H1 (cell line): ENCODE measurements at regions not wholly inside any gene's neighbourhood (a gene's known extent, or its start where the extent isn't known, plus 50 kb on each side); places are given as distances from the start of the nearest gene placed in this dataset.

ENCODE experiments used
- CTCF ChIA-PET: fragments of 300-600 bp; sonication (Branson Sonifier 250); formaldehyde crosslinking; loops from one replicate; lab custom pipeline; 2021; ENCODE audit not compliant: partially characterized antibody; lab: Charles Lee
- POLR2A ChIA-PET: fragments of 300-600 bp; sonication (Branson Sonifier 250); formaldehyde crosslinking; loops from one replicate; lab custom pipeline; 2021; ENCODE audit warnings: inconsistent platforms; ENCODE audit not compliant: partially characterized antibody; lab: Charles Lee
- DNase-seq, 2 experiments: peaks; one replicate each; pipeline versions ENCODE4 v3.0.0 to v3.0.0-alpha.2; 2010 to 2022; ENCODE audit warnings: low spot score in 2 of 2, low read depth in 1 of 2, mixed read lengths in 1 of 2
- FAIRE-seq: peaks from 2 replicates; lab custom pipeline; 2011; peaks lifted over from hg19 to GRCh38; lab: Jason Lieb, UNC
- H2AFZ ChIP-seq: 2 replicates; pipeline ENCODE4 v1.8.1; 2012; ENCODE audit warnings: low read length, inconsistent platforms
- H2AK5ac ChIP-seq: 2 replicates; pipeline ENCODE4 v1.6.1; 2013; ENCODE audit warnings: low read depth, low read length
- H2BK120ac ChIP-seq: replicated peaks from 2 replicates; pipeline ENCODE3; 2013; ENCODE audit warnings: low read depth, low read length, inconsistent platforms
- H2BK12ac ChIP-seq: 2 replicates; pipeline ENCODE4 v1.6.1; 2013; ENCODE audit warnings: low read depth, low read length
- H2BK15ac ChIP-seq: 2 replicates; pipeline ENCODE4 v1.6.1; 2013; ENCODE audit warnings: low read length
- H2BK20ac ChIP-seq: 2 replicates; pipeline ENCODE4 v1.6.1; 2013; ENCODE audit warnings: low read length
- H2BK5ac ChIP-seq: 2 replicates; pipeline ENCODE4 v1.6.1; 2013; ENCODE audit warnings: low read depth, low read length
- H3K14ac ChIP-seq: 2 replicates; pipeline ENCODE4 v1.6.1; 2013; ENCODE audit warnings: inconsistent platforms; ENCODE audit not compliant: insufficient read length
- H3K18ac ChIP-seq: 2 replicates; pipeline ENCODE4 v1.6.1; 2013; ENCODE audit warnings: low read length; ENCODE audit errors: extremely low read depth
- H3K23ac ChIP-seq: 2 replicates; pipeline ENCODE4 v1.6.1; 2013; ENCODE audit warnings: inconsistent platforms; ENCODE audit not compliant: insufficient read length
- H3K23me2 ChIP-seq: 2 replicates; pipeline ENCODE4 v1.6.1; 2013; ENCODE audit warnings: low read depth, low read length
- H3K27ac ChIP-seq: 2 replicates; pipeline ENCODE4 v1.6.1; 2011; ENCODE audit warnings: low read depth, low read length, inconsistent platforms
- H3K27me3 ChIP-seq, 4 experiments: replicated peaks in 1 of 4; 1 replicate in 1 of 4; 2 replicates in 3 of 4; pipeline versions ENCODE4 v1.6.1 to v1.8.1; 2011 to 2013; ENCODE audit warnings: low read length in 3 of 4, mild to moderate bottlenecking in 3 of 4, inconsistent platforms in 2 of 4, mixed read lengths in 2 of 4, moderate library complexity in 1 of 4; ENCODE audit not compliant: control insufficient read depth in 3 of 4, insufficient read depth in 3 of 4; ENCODE audit errors: extremely low read depth in 1 of 4
- H3K36me3 ChIP-seq, 4 experiments: 2 replicates each; pipeline versions ENCODE4 v1.6.1 to v1.8.1; 2011 to 2013; ENCODE audit warnings: mild to moderate bottlenecking in 4 of 4, low read length in 3 of 4, moderate library complexity in 2 of 4, control low read depth in 1 of 4, inconsistent platforms in 1 of 4; ENCODE audit not compliant: insufficient read depth in 4 of 4, control insufficient read depth in 2 of 4
- H3K4ac ChIP-seq: replicated peaks from 2 replicates; pipeline ENCODE3; 2013; ENCODE audit warnings: low read length, low read depth, mixed read lengths, inconsistent platforms; ENCODE audit not compliant: insufficient read length
- H3K4me1 ChIP-seq, 4 experiments: replicated peaks in 1 of 4; 1 replicate in 1 of 4; 2 replicates in 3 of 4; pipeline versions ENCODE4 v1.6.1 to v1.8.1; 2011 to 2013; ENCODE audit warnings: low read length in 3 of 4, inconsistent platforms in 2 of 4, mixed read lengths in 1 of 4; ENCODE audit not compliant: insufficient read depth in 4 of 4, control insufficient read depth in 3 of 4
- H3K4me2 ChIP-seq, 2 experiments: 2 replicates each; pipeline versions ENCODE4 v1.6.1 to v1.8.1; 2011 to 2013; ENCODE audit warnings: low read depth in 2 of 2, low read length in 2 of 2, control low read depth in 1 of 2, inconsistent platforms in 1 of 2, mild to moderate bottlenecking in 1 of 2; ENCODE audit not compliant: insufficient read depth in 1 of 2
- H3K4me3 ChIP-seq, 4 experiments: fragments of 200-600, 300-600 bp in 1 of 4; sonication (generic), shearing (Covaris generic), sonication (Bioruptor Twin) in 1 of 4; 2 replicates each; pipeline versions ENCODE4 v1.5.1 to v1.8.1; 2011 to 2016; ENCODE audit warnings: low read length in 4 of 4, low read depth in 3 of 4, control low read depth in 2 of 4, inconsistent platforms in 2 of 4, mild to moderate bottlenecking in 2 of 4, mixed read lengths in 1 of 4, moderate library complexity in 1 of 4; ENCODE audit not compliant: insufficient read depth in 2 of 4; ENCODE audit errors: extremely low read depth in 1 of 4
- H3K56ac ChIP-seq: replicated peaks from 2 replicates; pipeline ENCODE3; 2013; ENCODE audit warnings: low read depth, mild to moderate bottlenecking, mixed read lengths, low read length, inconsistent platforms; ENCODE audit not compliant: insufficient read length
- H3K79me1 ChIP-seq: 2 replicates; pipeline ENCODE4 v1.6.1; 2013; ENCODE audit warnings: low read depth, low read length, control low read depth
- H3K79me2 ChIP-seq, 2 experiments: 2 replicates each; pipeline versions ENCODE4 v1.6.1 to v1.8.1; 2012 to 2013; ENCODE audit warnings: low read length in 2 of 2, mild to moderate bottlenecking in 2 of 2, inconsistent platforms in 1 of 2; ENCODE audit not compliant: insufficient read depth in 2 of 2, control insufficient read depth in 1 of 2
- H3K9ac ChIP-seq, 4 experiments: replicated peaks in 1 of 4; 1 replicate in 1 of 4; 2 replicates in 3 of 4; pipeline versions ENCODE4 v1.6.1 to v1.8.1; 2011 to 2013; ENCODE audit warnings: low read depth in 3 of 4, low read length in 3 of 4, control low read depth in 2 of 4, mild to moderate bottlenecking in 2 of 4, moderate library complexity in 2 of 4, inconsistent platforms in 1 of 4; ENCODE audit errors: extremely low read depth in 1 of 4
- H3K9me3 ChIP-seq, 2 experiments: 2 replicates each; pipeline versions ENCODE4 v1.6.1 to v1.8.1; 2012 to 2013; ENCODE audit warnings: mild to moderate bottlenecking in 2 of 2, moderate library complexity in 2 of 2, control low read depth in 1 of 2, inconsistent platforms in 1 of 2, low read depth in 1 of 2, low read length in 1 of 2, mixed read lengths in 1 of 2; ENCODE audit not compliant: insufficient read depth in 2 of 2
- H4K20me1 ChIP-seq, 2 experiments: replicated peaks in 1 of 2; 2 replicates each; pipeline versions ENCODE3 to v1.8.1; 2011 to 2013; ENCODE audit warnings: inconsistent platforms in 2 of 2, low read length in 2 of 2, mild to moderate bottlenecking in 1 of 2; ENCODE audit not compliant: insufficient read depth in 2 of 2, control insufficient read depth in 1 of 2
- H4K5ac ChIP-seq: 2 replicates; pipeline ENCODE4 v1.6.1; 2013; ENCODE audit warnings: low read length, low read depth, mixed read lengths, inconsistent platforms; ENCODE audit not compliant: insufficient read length
- H4K8ac ChIP-seq: 2 replicates; pipeline ENCODE4 v1.8.0; 2013; ENCODE audit warnings: mild to moderate bottlenecking, moderate library complexity, low read length, inconsistent platforms; ENCODE audit not compliant: insufficient read depth; ENCODE audit errors: extremely low read depth
- H4K91ac ChIP-seq: replicated peaks from 2 replicates; pipeline ENCODE3; 2013; ENCODE audit warnings: low read length, mixed read lengths, inconsistent platforms; ENCODE audit not compliant: insufficient read length
- CHD1 ChIP-seq: IDR thresholded peaks from 2 replicates; pipeline ENCODE4 v1.6.1; 2012; ENCODE audit warnings: low read depth, low read length, improper control_type of control experiment
- CREB1 ChIP-seq: IDR thresholded peaks from 2 replicates; pipeline ENCODE4 v1.6.1; 2012; ENCODE audit warnings: inconsistent platforms
- JUND ChIP-seq: IDR thresholded peaks from 2 replicates; pipeline ENCODE4 v1.6.1; 2011; ENCODE audit warnings: mild to moderate bottlenecking, improper control_type of control experiment, low read length
- KDM1A ChIP-seq: fragments of 200-600, 300-600 bp; sonication (generic); IDR thresholded peaks from 2 replicates; pipeline ENCODE4 v1.7.1; 2016; ENCODE audit warnings: mild to moderate bottlenecking, low read length, borderline replicate concordance
- MAFK ChIP-seq: IDR thresholded peaks from 2 replicates; pipeline ENCODE4 v1.6.1; 2012; ENCODE audit warnings: low read depth, mild to moderate bottlenecking, improper control_type of control experiment, low read length
- NANOG ChIP-seq: IDR thresholded peaks from 2 replicates; pipeline ENCODE4 v1.6.1; 2011; ENCODE audit warnings: low read length, low read depth, mild to moderate bottlenecking, inconsistent platforms; ENCODE audit not compliant: insufficient read depth, poor library complexity, severe bottlenecking
- NRF1 ChIP-seq: IDR thresholded peaks from 2 replicates; pipeline ENCODE4 v1.6.1; 2011; ENCODE audit warnings: mild to moderate bottlenecking, low read depth, low read length, improper control_type of control experiment
- PHF8 ChIP-seq: fragments of 200-600 bp; sonication (generic); conservative IDR thresholded peaks from 2 replicates; pipeline ENCODE4 v1.7.1; 2012; ENCODE audit warnings: low read depth, mild to moderate bottlenecking, inconsistent platforms, low read length, moderate library complexity
- POU5F1 ChIP-seq: IDR thresholded peaks from 2 replicates; pipeline ENCODE4 v1.6.1; 2011; ENCODE audit warnings: low read depth, mild to moderate bottlenecking, low read length, moderate library complexity
- SP2 ChIP-seq: IDR thresholded peaks from 2 replicates; pipeline ENCODE4 v1.6.1; 2012; ENCODE audit warnings: mild to moderate bottlenecking, low read length, inconsistent platforms
- TCF12 ChIP-seq: IDR thresholded peaks from 2 replicates; pipeline ENCODE4 v1.6.1; 2011; ENCODE audit warnings: low read depth, mild to moderate bottlenecking, low read length
- TEAD4 ChIP-seq: IDR thresholded peaks from 2 replicates; pipeline ENCODE4 v1.6.1; 2012; ENCODE audit warnings: low read depth, low read length, inconsistent platforms, mixed read lengths
- USF2 ChIP-seq: IDR thresholded peaks from 2 replicates; pipeline ENCODE4 v1.6.1; 2011; ENCODE audit warnings: low read length, improper control_type of control experiment
- WGBS, 2 experiments: shearing (Covaris generic) in 1 of 2; methylation state at CpG; one replicate each; pipeline versions ENCODE4 v1.1.6 to v1.1.7; 2013 to 2015; ENCODE audit warnings: low lambda C conversion rate in 2 of 2, mixed read lengths in 2 of 2, inconsistent platforms in 1 of 2, low coverage in 1 of 2, missing lambda C conversion rate in 1 of 2; ENCODE audit not compliant: insufficient replicate concordance in 2 of 2, insufficient coverage in 1 of 2, insufficient read length in 1 of 2; ENCODE audit errors: extremely low coverage in 1 of 2, missing lambda C conversion rate in 1 of 2; 5-methylcytosine and 5-hydroxymethylcytosine counted together

- H3K36me3 ChIP-seq, result no peaks in the 10 kb centered on the region
- H4K20me1 ChIP-seq, result no peaks in the 10 kb centered on the region
- POLR2A ChIA-PET, result no interaction called here
- H3K9me3 ChIP-seq, result no peaks in the 10 kb centered on the region
- H2BK20ac ChIP-seq, result no peak overlapping the region
- no peak overlapping the region for H4K91ac ChIP-seq
- no peak overlapping the region for H4K8ac ChIP-seq
- no peak overlapping the region for H2AK5ac ChIP-seq
- no peak overlapping the region for H2BK120ac ChIP-seq
- no peak overlapping the region for H3K4ac ChIP-seq
- no peak overlapping the region for H3K4me3 ChIP-seq
- H2BK12ac ChIP-seq, result no peak overlapping the region
- WGBS, 2 experiments, result 91% methylated on average over 9 of the region's 9 CpGs; no CpG with 5 or more reads in 1 of the 2 experiments
- no peak overlapping the region for H3K18ac ChIP-seq
- no peak overlapping the region for H2AFZ ChIP-seq
- H2BK15ac ChIP-seq, result no peak overlapping the region
- H4K5ac ChIP-seq, result no peak overlapping the region
- no peaks in the 10 kb centered on the region for H3K23me2 ChIP-seq
- no peak overlapping the region for H3K4me2 ChIP-seq
- no peak overlapping the region for H3K27ac ChIP-seq
- FAIRE-seq, result no peak
- no peaks in the 10 kb centered on the region for H3K79me2 ChIP-seq
- no peaks in the 10 kb centered on the region for H3K79me1 ChIP-seq
- no peak for DNase-seq
- H3K9ac ChIP-seq, result no peak overlapping the region
- H2BK5ac ChIP-seq, result no peak overlapping the region
- H3K56ac ChIP-seq, result no peak overlapping the region
- no peaks in the 10 kb centered on the region for H3K27me3 ChIP-seq
- H3K14ac ChIP-seq, result no peak overlapping the region
- no peak overlapping the region for H3K23ac ChIP-seq
- CTCF ChIA-PET, result interaction anchor here (0.9 to 1.3 kb wide), 4 partner anchors 8 to 59 kb away, joined by 3 to 6 read pairs (median 4); no protein-coding TSS in a partner anchor
- no peaks in the 10 kb centered on the region for H3K4me1 ChIP-seq
- no peak for TF ChIP-seq SP2
- no peak for TF ChIP-seq CREB1
- TF ChIP-seq NANOG, result no peak
- TF ChIP-seq TEAD4, result no peak
- TF ChIP-seq CHD1, result no peak
- no peak for TF ChIP-seq MAFK
- TF ChIP-seq PHF8, result no peak
- TF ChIP-seq POU5F1, result no peak
- no peak for TF ChIP-seq USF2
- no peak for TF ChIP-seq KDM1A
- TF ChIP-seq JUND, result no peak
- no peak for TF ChIP-seq NRF1
- TF ChIP-seq TCF12, result no peak
These were observed 215.0 kb downstream of the SUCLG1 start for GRCh38 chr2:84243788-84244733.
